ENCODE measurements at regions not wholly inside any gene's neighbourhood (a gene's known extent, or its start where the extent isn't known, plus 50 kb on each side); places are given as distances from the start of the nearest gene placed in this dataset.

- Mint-ChIP-seq H3K27me3 (peaks cover 2% of the 10 kb centered on the region), H3K4me1 (peaks cover 3% of the 10 kb centered on the region), H3K36me3 (ENCODE audit: low read depth) (no peaks in the 10 kb centered on the region), H3K4me3 (no peak overlapping the region), H3K27ac (no peak overlapping the region)
- ATAC-seq, result no peak
- H3K9me3 ChIP-seq (ENCODE audit: control insufficient read depth, low read length, poor library complexity, severe bottlenecking), result no peaks in the 10 kb centered on the region
- no peak for DNase-seq
These were observed 235.0 kb upstream of the PRDM1 start for GRCh38 chr6:105851113-105851580.

DNA sequence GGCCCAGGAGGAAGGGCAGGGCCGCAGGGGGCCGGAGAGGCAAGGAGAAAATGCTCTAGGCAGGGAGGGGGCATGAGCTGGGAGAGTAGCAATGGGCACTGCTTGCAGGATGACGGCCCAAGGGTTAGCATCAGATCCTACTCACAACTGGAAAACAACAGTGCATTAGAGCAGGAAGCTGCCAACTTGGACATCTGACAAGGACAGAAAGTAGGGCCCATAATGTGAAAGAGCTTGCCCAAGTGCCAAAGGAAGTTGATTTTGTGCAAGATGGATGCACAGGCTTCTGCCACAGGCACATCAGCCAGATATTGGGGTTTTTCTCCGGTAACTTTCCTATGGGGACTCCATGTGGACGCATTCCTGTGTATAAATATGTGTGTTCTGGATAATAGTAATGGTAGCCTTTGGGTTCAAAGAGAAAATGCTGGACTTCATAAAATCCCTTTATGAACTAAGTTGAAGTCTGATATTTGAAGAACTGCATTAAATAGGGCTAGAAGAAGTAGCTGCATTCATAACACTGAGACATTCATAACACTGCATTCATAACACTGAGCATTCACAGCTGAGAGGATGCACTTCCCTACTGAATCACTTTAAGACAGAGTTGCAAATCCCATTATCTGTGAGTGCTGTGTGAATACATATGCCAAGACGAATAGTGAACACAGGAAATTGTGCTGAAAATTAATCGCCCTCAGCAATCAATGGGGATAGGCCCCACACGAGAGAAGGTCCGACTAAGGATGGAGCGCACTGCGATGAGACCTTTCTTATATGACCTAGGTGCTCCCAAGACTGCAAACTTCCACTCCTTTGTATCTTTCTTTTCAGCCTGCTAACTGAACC, 235.6 kb upstream of the PRDM1 start:
- Mint-ChIP-seq H3K36me3 (ENCODE audit: low read depth) (no peaks in the 10 kb centered on the region), H3K4me1 (peaks cover 3% of the 10 kb centered on the region), H3K4me3 (no peak overlapping the region), H3K27me3 (no peaks in the 10 kb centered on the region), H3K27ac (no peak overlapping the region)
- ATAC-seq (no peak), DNase-seq (no peak)
- no peaks in the 10 kb centered on the region for H3K9me3 ChIP-seq (ENCODE audit: control insufficient read depth, low read length, poor library complexity, severe bottlenecking)

- Mint-ChIP-seq H3K4me1 (peaks cover 3% of the 10 kb centered on the region), H3K4me3 (no peak overlapping the region), H3K27me3 (no peaks in the 10 kb centered on the region), H3K27ac (no peak overlapping the region), H3K36me3 (ENCODE audit: low read depth) (no peaks in the 10 kb centered on the region)
- DNase-seq (no peak), ATAC-seq (no peak)
- no peaks in the 10 kb centered on the region for H3K9me3 ChIP-seq (ENCODE audit: control insufficient read depth, low read length, poor library complexity, severe bottlenecking)
These were observed 236.4 kb upstream of the PRDM1 start for GRCh38 chr6:105849746-105850145.

- H3K27me3 Mint-ChIP-seq, result no peaks in the 10 kb centered on the region
- H3K27ac Mint-ChIP-seq, result no peak overlapping the region
- H3K4me3 Mint-ChIP-seq, result no peak overlapping the region
- DNase-seq, result no peak
- H3K9me3 ChIP-seq (ENCODE audit: control insufficient read depth, low read length, poor library complexity, severe bottlenecking), result no peaks in the 10 kb centered on the region
- no peak for ATAC-seq
- no peaks in the 10 kb centered on the region for H3K36me3 Mint-ChIP-seq (ENCODE audit: low read depth)
- H3K4me1 Mint-ChIP-seq, result peaks cover 3% of the 10 kb centered on the region
These were observed 238.7 kb upstream of the PRDM1 start for GRCh38 chr6:105847433-105847832.

GRCh38 chr6:105844275-105844883, 241.8 kb upstream of the PRDM1 start:
- Mint-ChIP-seq H3K4me3 (no peak overlapping the region), H3K27me3 (no peaks in the 10 kb centered on the region), H3K36me3 (ENCODE audit: low read depth) (no peaks in the 10 kb centered on the region), H3K4me1 (no peaks in the 10 kb centered on the region), H3K27ac (no peak overlapping the region)
- H3K9me3 ChIP-seq (ENCODE audit: control insufficient read depth, low read length, poor library complexity, severe bottlenecking), result no peaks in the 10 kb centered on the region
- ATAC-seq (no peak), DNase-seq (no peak)

GRCh38 chr6:105839266-105839665, 246.9 kb upstream of the PRDM1 start:
- H3K27ac Mint-ChIP-seq, result no peak overlapping the region
- no peak for ATAC-seq
- no peak for DNase-seq
- no peak overlapping the region for H3K4me3 Mint-ChIP-seq
- peaks cover 3% of the 10 kb centered on the region for H3K4me1 Mint-ChIP-seq
- H3K27me3 Mint-ChIP-seq, result no peaks in the 10 kb centered on the region
- no peaks in the 10 kb centered on the region for H3K9me3 ChIP-seq (ENCODE audit: control insufficient read depth, low read length, poor library complexity, severe bottlenecking)
- no peaks in the 10 kb centered on the region for H3K36me3 Mint-ChIP-seq (ENCODE audit: low read depth)

- Mint-ChIP-seq H3K27ac (no peak overlapping the region), H3K36me3 (ENCODE audit: low read depth) (no peaks in the 10 kb centered on the region), H3K4me3 (no peak overlapping the region), H3K27me3 (no peaks in the 10 kb centered on the region), H3K4me1 (peaks cover 5% of the 10 kb centered on the region)
- ATAC-seq, result no peak
- no peaks in the 10 kb centered on the region for H3K9me3 ChIP-seq (ENCODE audit: control insufficient read depth, low read length, poor library complexity, severe bottlenecking)
- DNase-seq, result no peak
These were observed 248.0 kb upstream of the PRDM1 start for GRCh38 chr6:105838171-105838570.

- H3K36me3 Mint-ChIP-seq (ENCODE audit: low read depth), result no peaks in the 10 kb centered on the region
- no peaks in the 10 kb centered on the region for H3K9me3 ChIP-seq (ENCODE audit: control insufficient read depth, low read length, poor library complexity, severe bottlenecking)
- H3K27me3 Mint-ChIP-seq, result no peaks in the 10 kb centered on the region
- H3K4me3 Mint-ChIP-seq, result no peak overlapping the region
- no peak overlapping the region for H3K27ac Mint-ChIP-seq
- peaks cover 5% of the 10 kb centered on the region for H3K4me1 Mint-ChIP-seq
- DNase-seq (no peak), ATAC-seq (no peak)
These were observed 249.2 kb upstream of the PRDM1 start for GRCh38 chr6:105836889-105837288.

GRCh38 chr6:105836379-105836778, 249.8 kb upstream of the PRDM1 start:
- ATAC-seq, result no peak
- peaks cover 5% of the 10 kb centered on the region for H3K4me1 Mint-ChIP-seq
- DNase-seq, result no peak
- no peak overlapping the region for H3K27ac Mint-ChIP-seq
- no peaks in the 10 kb centered on the region for H3K9me3 ChIP-seq (ENCODE audit: control insufficient read depth, low read length, poor library complexity, severe bottlenecking)
- no peak overlapping the region for H3K4me3 Mint-ChIP-seq
- no peaks in the 10 kb centered on the region for H3K27me3 Mint-ChIP-seq
- H3K36me3 Mint-ChIP-seq (ENCODE audit: low read depth), result no peaks in the 10 kb centered on the region

DNA sequence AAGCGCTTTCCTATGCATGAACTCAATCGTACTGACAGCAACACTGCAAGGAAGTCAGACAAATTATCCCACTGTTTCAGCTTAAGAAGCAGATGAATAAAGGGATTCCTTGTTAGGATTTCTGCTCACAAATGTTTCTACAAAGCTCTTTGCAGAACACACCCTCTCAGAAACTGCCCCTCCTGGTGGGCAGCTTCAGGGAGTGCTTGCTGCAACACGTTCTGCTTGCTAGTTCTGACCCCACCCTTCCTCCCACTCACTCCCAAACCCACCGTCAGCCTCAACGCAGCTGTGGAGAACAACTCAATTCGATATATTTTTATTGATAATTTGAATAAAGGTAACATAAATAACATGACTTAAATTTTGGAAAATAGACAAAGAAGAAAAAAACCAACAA, 250.8 kb upstream of the PRDM1 start:
- Mint-ChIP-seq H3K27ac (no peak overlapping the region), H3K4me3 (no peak overlapping the region), H3K4me1 (peaks cover 5% of the 10 kb centered on the region), H3K36me3 (ENCODE audit: low read depth) (no peaks in the 10 kb centered on the region), H3K27me3 (no peaks in the 10 kb centered on the region)
- DNase-seq (no peak), ATAC-seq (no peak)
- no peaks in the 10 kb centered on the region for H3K9me3 ChIP-seq (ENCODE audit: control insufficient read depth, low read length, poor library complexity, severe bottlenecking)

DNA sequence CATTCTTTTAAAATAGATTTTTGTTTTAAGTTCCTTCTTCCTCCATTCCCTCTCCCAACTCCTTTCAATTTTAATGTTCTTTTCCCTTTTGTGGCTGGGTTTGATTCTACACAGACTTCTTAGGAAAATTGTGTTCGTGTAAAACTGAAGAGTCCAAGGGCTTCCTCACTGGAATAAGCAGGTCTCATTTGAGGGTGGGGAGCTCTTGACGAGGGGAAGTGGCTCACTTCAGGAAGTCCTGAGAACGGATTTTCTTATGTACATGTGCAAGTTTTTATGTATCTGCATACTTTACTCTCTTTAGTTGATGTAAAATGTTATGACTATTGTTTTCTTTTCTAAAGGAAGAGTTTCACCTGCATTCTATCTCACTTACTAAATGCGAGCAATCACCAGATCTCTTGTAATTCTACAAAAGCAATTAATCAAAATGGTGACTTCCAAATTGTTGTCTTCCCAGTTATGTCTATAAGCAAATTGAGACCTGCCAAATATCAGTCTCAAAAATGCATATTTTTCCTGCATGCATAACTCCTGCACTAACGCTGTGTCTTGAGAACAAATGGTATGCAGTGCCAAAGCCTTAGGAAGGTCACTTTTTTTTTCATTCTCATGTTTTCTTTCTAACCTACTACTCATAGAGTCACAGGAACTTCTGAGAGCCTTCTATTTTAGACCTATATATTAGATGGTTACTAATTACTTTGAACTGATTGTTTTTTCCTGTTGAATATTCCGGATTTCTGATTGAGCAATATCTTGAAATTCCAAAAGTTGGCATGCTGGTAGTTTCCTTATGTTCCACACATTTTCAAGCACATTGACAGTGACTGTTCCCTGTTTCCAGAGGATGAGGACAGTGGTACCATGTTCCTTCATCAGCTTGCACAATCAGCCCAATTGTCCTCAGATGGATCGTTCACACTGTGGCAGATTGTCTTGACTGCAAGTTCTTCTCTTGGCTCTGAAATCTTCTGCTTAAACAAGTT, 251.9 kb upstream of the PRDM1 start:
- ATAC-seq (no peak), DNase-seq (no peak)
- Mint-ChIP-seq H3K36me3 (ENCODE audit: low read depth) (no peaks in the 10 kb centered on the region), H3K27ac (no peak overlapping the region), H3K4me3 (no peak overlapping the region), H3K27me3 (no peaks in the 10 kb centered on the region), H3K4me1 (peaks cover 5% of the 10 kb centered on the region)
- H3K9me3 ChIP-seq (ENCODE audit: control insufficient read depth, low read length, poor library complexity, severe bottlenecking), result no peaks in the 10 kb centered on the region

DNA sequence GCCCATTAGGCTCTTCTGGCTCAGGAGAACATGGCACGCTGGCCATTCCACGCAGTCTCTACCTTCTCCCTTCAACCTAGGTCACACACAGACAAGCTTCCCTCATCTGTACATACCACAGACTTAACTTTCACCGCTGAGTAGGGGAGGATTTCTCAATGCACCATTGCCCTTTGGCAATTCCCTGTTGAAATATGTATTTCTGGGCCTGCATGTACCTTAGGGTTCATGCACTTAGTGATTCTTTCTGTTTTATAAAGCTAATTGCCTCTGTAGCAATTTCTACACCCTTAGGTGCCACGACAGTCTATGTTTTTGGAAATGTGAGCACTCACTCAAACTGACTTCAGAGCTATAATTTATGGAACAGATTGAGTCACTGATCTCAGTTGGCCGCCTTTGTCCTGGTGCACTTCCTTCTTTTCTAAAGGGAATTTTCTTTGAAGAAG, 253.8 kb upstream of the PRDM1 start:
- DNase-seq (no peak), ATAC-seq (no peak)
- Mint-ChIP-seq H3K27ac (no peak overlapping the region), H3K4me1 (peaks cover 5% of the 10 kb centered on the region), H3K27me3 (no peaks in the 10 kb centered on the region), H3K4me3 (no peak overlapping the region), H3K36me3 (ENCODE audit: low read depth) (no peaks in the 10 kb centered on the region)
- H3K9me3 ChIP-seq (ENCODE audit: control insufficient read depth, low read length, poor library complexity, severe bottlenecking), result no peaks in the 10 kb centered on the region

Measured in T-helper 17 cell (primary cell).